ENCODE measurements at regions not wholly inside any gene's neighbourhood (a gene's known extent, or its start where the extent isn't known, plus 50 kb on each side); places are given as distances from the start of the nearest gene placed in this dataset.

- no peak for DNase-seq
These were observed 74.3 kb downstream of the KCNF1 start for GRCh38 chr2:10985901-10986535.

GRCh38 chr2:10987439-10987838 lies 75.7 kb downstream of the KCNF1 start:
- DNase-seq, result no peak

GRCh38 chr2:10987861-10988260 lies 76.1 kb downstream of the KCNF1 start:
- DNase-seq, result no peak

DNA sequence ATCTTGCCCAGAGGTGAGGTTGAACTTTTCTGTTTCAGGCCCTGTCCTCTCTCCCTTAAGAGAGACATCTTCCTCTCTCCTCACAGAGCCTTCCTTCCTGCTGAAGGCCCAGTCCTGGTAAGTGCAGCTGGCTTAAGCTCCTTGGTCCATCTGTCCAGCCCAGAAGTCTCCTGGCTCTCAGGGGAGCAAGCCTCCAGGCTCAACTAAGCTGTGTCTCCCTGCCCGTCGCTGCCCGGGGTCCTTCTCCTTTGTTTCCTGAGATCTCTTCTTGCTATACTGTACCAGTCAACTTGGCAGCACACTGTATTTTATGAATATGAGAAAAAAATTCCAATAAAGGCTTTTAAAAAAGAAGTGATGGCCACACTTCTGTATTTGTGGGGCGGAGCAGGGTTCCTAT lies 77.4 kb downstream of the KCNF1 start:
- no peak for DNase-seq

- no peak for DNase-seq
These were observed 78.0 kb downstream of the KCNF1 start for GRCh38 chr2:10989782-10990181.

- no peak for DNase-seq
These were observed 78.9 kb downstream of the KCNF1 start for GRCh38 chr2:10990561-10991111.

DNA sequence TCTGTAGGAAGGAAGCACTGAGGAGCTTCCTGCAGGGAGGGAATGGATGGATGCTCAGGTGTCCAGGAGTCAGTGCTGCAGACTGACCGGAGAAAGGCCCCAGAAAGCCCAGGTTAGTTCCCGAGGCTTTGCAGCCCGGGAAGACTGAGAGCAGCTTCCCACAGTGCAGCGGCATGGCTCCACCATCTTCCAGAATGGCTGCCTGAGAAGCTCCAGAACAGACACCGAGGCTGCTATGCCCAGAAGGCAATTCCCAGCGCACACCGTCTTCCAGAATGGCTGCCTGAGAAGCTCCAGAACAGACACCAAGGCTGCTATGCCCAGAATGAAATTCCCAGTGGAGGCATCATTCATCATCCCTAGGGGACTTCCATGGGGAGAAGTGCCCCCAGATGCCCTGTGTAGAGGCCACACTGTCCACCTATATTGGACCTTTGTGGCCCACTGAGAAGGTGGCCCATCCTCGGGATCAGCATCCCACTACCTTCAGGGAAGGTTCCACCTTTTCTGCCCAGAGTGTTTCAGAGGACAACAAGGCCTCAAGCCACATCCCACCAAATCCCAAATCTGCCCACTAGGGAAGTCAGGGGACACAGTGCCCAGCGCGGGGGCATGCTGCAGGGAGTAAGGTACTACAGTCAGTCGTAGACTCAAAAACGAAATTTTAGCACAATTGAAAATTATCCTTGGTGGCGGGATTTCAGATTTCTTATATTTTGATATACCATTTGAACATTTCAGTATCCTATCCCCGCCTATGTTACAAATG lies 80.5 kb downstream of the KCNF1 start:
- no peak for DNase-seq

DNA sequence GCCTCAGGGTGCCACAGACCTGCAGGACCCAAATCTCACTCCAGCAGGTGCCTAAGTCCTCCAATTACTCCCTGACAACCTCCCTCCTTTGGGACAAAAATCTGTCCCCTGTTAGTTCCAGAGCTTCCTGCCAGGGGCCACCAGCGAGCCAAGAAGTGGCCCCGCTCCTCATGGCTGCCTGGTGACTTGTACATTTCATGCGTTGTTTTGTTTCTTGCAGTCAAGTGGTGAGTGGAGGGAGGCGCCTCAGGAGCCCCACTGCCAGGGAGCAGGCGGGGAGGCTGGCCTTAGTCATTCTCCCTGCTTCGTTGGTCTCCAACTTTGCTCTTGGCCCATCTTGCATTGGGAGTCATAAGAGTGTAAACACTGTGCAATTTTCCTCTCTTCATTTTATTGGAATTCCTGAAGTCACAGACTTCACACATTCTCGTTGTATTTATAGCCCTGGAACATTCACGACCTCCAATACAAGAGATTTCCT lies 81.3 kb downstream of the KCNF1 start:
- no peak for DNase-seq

GRCh38 chr2:10995366-10995970 lies 83.7 kb downstream of the KCNF1 start:
- no peak for DNase-seq

- DNase-seq, result no peak
These were observed 92.5 kb downstream of the KCNF1 start for GRCh38 chr2:11004199-11004598.

- no peak for DNase-seq
These were observed 93.3 kb downstream of the KCNF1 start for GRCh38 chr2:11005032-11005431.

DNA sequence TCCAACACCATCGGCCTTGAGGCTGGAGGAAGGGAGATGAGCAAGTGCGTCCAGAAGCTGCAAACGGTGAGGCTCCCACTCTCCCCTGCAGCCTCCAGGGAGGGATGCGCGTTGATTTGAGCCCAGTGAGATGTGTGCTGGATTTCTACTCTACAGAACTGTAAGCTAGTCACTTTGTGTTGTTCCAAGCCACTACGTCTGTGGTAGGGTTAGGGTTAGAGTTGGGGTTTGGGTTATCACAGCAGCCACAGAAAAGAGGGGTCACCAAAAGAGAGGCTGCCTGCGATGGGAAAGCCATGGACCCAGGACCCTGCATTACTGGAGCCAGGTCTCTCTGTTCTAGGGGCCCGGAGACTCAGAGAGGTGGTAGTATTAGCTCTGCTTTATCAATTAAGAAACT lies 94.5 kb downstream of the KCNF1 start:
- DNase-seq, result no peak

- no peak for DNase-seq
These were observed 95.9 kb downstream of the KCNF1 start for GRCh38 chr2:11007331-11008264.

GRCh38 chr2:11008773-11009172 lies 97.0 kb downstream of the KCNF1 start:
- no peak for DNase-seq

DNA sequence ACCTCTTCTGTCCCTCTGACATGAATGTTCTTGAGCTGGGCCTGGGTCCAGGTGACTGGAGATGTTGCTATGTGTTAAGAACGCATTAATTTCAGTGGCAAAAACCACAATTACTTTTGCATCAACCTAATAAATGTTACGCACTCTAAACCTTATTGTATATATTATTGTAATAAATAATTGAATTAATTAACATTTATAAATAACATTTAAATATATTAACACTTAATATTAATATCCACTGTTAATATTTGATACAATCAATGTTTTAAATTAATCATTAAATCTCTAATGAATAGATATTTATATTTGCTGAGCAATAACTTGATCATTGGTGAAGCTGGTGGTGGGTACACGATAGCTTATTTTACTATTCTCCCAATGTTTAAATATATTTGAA lies 97.4 kb downstream of the KCNF1 start:
- DNase-seq, result no peak

GRCh38 chr2:11009891-11010290 lies 98.2 kb downstream of the KCNF1 start:
- no peak for DNase-seq

DNA sequence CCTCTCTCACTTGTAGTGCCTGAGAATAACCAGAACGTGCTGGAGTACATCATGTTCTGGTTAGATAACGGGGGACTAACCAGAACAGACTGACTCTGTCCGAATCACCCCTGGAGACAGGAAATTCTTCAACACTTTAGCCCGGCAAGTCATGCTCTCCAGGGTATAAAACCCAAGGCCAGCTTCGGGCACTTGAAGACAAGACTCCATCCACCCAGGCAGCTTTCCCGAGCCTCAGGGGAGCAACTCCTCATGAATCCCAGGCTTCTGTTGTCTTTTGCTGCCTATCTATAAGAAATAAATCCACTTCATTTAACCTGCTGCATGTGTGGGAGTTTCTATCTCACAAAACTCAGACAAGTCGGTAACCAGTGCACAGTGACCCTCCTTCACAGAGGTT lies 99.6 kb downstream of the KCNF1 start:
- DNase-seq, result no peak

- no peak for DNase-seq
These were observed 100.5 kb downstream of the KCNF1 start for GRCh38 chr2:11012131-11012693.

DNA sequence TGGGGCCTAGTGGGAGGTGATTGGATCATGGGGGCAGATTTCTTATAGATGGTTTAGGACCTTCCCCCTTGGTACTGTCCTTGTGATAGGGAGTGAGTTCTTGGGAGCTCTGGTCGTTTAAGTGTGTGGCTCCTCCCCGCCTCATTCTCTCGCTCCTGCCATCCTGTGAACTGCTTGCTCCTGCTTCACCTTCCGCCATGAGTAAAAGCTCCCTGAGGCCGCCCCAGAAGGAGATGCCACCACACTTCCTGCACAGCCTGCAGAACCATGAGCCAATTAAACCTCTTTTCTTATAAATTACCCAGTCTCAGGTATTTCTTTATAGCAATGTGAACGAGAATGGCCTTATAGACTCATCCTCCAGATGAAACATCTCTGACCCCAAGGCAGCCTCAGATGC lies 101.5 kb downstream of the KCNF1 start:
- no peak for DNase-seq

DNA sequence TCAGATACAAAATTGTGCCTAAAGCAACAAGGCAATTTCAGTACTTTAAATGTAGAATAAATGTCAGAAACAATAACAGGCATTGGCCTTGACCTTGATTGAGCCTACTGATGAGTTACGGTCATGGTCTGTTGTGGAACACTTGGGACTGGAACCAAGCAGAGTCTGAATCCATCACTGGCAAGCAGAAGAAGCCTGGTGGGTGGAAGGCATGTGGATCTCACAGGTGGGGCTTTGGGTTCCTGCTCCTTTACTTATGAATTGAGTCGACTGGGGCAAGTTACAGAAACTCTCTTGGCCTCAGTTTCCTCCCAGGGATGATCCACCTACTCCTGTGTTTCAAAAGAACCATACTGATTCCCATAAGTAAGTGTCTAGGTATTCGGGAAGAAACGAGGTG lies 102.3 kb downstream of the KCNF1 start:
- DNase-seq, result no peak

DNA sequence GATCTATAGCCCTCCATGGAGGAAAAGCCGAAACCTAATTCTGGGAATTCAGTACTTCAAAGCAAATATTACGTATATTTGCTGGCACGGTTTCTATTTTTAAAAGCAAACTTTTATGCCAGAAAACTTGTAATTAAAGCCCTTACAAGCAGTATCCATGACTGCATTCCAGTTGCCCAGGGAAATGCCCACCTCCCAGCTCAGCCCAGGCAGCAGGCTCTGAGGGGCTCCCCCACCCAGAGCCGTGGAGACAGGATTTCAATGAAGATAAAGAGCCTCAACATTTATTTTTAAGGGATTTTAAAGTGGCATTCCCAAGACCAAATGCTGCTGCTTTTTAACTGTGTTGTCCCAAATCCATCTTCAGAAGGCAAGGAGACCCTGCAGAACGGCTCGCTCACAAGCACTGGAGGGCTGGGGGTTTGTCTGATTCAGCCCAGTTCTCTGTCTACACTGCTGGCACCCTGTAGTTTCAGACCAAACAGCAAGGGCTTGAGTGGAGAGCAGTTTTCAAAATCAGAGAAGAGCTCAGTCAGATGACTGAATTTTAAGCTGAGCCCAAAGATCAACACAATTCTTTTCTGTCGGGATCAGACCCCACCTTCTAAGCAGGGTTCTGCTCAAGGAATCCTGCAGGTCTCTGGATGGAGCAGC lies 105.1 kb downstream of the KCNF1 start:
- no peak for DNase-seq

GRCh38 chr2:11017921-11018320 lies 106.2 kb downstream of the KCNF1 start:
- DNase-seq, result no peak
